ENCODE measurements at regions not wholly inside any gene's neighbourhood (a gene's known extent, or its start where the extent isn't known, plus 50 kb on each side); places are given as distances from the start of the nearest gene placed in this dataset.

DNA sequence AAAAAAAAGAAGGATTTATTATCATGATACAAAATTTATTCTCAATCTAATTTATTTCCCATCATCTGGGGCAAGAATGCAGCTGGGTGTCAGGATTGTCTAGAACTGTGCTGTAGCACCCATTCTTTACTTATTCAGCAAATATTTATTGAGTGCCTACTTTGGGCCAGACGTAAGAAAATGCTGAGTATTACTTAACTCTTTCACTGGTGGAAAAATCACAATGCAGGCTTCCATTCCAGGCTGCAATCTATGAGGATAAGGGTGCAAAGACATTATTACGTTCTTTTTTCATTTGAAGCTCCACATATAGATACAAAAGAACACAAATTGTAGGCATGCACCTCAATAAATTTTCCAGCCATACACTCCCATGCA lies 86.0 kb upstream of the CDKN3 start:
- DNase-seq (ENCODE audit: low read depth): no peak

DNA sequence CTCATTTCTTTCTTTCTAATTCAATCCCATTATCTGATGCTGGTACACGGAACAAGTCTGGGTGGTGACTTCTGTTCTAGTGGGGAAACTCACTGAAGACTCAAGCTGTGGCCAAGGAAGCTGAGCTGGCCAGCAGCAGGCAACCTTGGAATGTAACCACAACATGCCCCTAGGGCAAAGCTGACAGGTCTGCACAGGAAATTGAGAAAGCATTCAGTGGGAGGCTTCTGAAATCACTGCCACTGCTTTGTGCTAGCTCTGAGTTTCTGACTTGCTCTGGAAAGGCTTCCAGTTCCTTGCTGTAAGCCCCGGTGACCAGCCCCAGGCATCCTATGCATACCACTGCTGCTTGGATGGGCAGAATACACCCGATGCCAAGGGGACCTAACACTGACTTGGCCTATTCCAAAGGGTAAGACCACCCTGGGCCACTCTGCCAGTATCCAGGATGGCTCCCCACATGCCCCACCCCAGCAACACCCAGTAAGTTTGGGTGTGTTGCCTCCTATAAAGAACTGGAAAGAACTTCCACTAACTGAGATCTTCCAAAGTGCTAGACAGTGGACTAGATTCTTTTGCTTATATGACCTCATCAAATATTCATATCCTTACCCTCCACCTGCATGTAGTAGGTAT lies 84.5 kb upstream of the CDKN3 start:
- DNase-seq (ENCODE audit: low read depth): peak; percentile 99

DNA sequence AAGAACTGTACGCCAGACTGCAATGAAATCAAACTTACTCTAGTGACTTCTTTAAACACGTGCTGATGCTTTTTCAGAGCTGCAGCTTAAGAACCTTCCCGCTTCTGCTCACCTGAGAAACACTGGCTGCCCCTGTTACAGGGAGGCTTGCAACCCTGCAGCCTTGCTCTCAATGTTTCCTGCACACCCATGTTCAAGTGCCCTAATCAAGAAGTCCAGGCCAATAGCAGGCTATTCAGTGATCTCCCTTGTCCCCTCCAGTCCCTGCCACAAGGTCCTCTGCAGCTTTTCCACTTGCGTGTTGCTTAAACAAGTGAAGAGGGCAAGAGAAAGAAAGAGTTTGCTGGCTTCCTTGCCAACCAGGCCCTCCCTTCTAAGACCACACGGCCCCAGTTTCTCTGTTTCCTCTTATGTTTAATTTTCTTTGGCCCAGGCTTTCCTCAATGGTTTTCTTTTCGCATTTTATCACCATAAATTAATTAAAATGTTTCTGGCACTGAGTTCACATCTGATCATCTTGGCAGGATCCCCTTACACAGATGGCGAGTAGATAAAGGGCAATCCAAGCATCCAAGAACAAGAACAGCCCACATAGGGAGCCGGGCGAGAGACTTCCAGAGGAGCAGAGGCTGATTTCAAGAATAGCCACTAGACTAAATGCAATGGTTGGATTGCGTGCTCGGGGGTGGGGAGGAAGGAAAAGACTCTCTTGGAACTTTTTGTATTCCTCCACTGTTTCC lies 82.3 kb upstream of the CDKN3 start:
- no peak for DNase-seq (ENCODE audit: low read depth)

DNA sequence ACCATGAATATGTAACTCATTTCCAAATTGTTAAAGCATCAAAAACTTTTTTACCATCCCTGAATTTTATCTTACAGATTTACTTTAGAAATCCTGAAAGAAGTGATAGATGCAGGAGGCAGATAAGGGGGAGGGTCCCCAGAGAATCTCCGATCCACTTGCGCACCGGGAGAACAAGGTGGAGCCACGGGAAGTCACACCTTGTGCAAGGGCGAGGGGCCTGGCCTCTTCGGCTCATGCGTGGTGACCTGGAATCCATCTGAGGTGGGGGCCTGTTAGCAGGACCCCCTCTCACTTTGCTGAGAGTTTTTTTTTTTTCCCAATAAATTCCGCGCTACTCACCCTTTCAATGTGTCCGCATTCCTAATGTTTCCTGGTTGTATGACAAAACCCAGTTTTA lies 80.2 kb upstream of the CDKN3 start:
- no peak for DNase-seq (ENCODE audit: low read depth)

DNA sequence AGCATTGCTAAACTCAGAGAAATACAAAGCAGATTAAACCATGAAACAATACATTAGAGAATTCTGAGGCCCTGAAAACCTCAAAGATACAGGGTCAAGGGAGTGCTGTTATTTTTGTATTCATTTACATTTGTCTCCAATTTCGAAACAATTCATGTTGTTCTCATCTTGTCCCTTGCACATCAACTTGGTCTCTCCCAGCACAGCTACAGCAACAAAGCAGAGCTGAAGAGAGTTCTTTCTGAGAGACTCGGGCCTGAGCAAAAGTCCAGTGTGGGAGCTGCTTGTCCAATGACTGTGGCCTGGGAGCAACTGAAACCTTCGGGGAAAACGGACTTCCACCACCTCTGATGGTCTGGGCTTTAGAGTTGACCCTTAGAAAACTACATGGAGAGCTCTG lies 79.4 kb upstream of the CDKN3 start:
- no peak for DNase-seq (ENCODE audit: low read depth)

DNA sequence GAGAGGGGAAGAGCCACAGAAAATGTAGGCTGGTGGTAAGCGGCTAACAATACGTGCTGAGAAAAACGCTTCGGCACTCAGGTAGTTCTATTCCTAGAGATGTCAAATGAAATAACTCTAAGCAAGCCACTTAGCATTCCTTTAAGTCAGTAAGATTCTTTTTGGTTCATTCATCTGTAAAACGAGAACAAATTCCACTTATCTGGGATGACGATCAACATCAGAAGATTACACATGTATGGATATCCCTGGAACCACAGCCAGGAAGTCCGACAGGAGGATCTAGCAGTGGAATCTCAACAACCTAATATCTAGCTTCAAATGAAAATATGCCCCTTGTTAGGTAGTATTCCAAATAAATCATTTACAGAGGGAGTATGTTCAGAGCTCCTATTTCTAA lies 74.6 kb upstream of the CDKN3 start:
- DNase-seq (ENCODE audit: low read depth): no peak

DNA sequence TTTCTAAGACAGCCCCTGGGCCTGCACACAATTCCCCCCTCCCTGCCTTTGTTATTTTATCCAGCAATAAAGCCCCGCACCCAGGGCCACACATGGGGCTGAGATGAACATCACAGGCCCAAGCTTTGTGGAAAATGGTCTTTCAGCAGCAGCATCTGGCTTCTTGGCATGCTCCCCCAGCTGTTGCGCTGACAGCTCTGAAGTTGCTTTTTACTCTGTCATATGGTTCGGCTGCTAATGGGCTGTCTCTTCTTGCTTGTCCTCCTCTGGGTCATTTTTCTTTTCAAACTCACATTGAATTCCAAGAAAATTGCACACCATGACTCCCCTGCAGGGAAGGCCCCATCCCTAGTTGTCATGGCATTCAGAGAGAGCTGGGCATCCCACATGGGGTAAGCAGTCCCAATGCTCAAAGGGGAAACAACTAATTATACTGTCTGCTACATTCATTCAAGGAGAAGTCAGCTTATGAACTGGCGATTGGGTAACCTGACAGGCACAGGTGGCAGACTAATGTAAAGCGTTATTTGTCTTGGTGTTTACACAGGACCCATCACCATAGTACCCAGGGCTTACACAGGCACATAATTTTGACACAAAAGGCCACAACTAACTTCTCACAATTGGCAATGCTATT lies 74.0 kb upstream of the CDKN3 start:
- no peak for DNase-seq (ENCODE audit: low read depth)

DNA sequence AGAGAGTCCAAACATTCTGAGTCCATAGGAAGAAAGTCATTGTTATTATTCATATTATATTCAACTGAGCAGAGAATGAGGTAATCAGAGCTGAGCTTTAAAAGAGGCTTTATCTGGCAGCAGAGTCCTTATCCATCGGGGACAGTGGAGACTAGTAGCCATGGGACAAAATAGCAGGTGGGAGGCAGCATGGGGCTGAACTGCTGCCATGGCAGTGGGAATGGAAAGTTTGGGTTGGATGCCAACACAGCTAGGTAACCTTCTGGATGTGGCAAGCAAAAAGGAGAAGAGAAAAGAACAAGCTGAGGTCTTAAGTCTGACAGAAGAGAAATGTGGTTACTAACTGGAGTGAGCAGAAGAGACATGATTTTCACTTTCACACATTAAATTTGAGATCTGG lies 71.0 kb upstream of the CDKN3 start:
- no peak for DNase-seq (ENCODE audit: low read depth)

DNA sequence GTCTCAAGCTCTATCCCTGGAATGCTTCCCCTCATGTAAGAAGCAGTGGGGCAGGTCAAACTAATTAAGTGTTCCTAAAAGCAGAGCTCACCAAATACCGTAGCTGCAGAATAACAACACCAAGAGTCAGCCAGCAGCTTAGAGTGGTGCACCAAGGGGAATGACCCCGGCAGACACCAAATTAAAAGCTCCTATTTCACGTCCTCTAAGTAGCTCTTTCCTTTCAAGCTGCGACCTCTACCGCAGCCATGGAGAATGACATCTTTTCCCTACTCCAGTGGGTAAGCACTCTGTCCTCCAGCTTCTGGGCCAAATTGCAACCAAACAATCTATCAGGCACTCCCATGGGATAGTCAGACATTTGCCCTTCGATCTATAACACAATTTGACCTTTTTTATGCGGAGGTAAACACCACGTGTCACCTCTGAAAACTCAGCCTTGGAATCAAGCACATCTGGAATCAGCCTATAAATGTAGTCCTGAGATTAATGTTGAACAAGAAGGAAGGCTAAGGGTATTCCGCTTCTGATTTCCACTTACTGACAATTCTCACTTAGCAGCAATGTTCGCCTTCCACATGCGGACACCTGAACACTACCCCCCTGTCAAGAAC lies 67.6 kb upstream of the CDKN3 start:
- DNase-seq (ENCODE audit: low read depth): peak; percentile 69

DNA sequence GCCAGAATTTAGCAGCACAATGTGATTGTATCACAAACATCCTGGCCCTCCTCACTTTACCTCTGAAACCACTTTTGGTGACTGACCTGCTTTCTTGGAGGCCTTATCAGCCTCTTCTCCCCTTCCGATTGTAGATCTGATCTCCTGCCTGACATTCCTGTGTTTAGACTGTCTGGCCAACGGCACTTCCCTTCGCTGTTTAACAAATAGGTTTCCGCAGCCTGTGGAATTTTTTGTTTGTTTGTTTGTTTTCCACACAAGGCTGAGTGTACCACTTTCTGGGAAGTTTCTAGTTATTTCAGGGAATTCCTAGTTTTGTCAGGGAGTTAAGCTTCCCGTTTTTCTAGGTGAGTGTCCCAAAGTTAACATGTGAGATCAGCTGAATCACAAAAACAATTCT lies 65.9 kb upstream of the CDKN3 start:
- no peak for DNase-seq (ENCODE audit: low read depth)

DNA sequence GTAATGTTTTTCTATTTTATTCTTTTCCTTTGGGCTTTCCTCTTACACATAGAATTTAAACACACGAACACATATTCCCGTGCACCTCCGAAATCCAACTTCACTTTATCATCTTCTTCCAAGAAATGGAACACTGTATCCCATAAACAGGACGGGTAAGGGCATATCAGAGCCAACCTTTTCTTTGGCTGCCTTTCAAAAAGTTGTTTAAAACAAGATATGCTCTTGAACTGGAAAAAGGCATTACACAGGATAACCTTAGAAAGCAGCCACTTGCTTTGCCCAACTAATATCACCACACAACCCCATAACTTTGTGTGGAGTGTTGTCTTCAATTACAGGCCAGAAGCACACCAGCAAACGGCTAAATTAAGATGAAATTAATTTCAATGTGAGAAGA lies 65.3 kb upstream of the CDKN3 start:
- DNase-seq (ENCODE audit: low read depth): no peak

DNA sequence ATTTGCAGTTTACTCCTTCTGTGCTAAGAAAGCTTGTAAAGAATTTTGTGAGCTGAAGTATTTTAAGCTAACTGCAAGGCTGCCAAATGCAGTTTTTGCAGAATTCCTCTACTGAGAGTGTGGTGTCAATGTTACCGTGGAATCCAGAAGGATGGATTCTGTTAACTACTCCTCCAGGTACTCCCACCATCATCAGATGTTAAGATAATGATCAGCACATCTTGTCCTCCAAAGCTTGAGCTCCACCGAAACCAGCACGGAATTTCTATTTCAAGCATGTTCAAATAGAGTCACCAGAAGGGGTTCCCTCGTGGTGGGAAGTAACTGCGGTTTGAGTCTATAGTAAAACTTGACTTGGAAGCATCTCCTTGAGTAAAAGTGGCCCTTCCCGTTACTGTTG lies 64.3 kb upstream of the CDKN3 start:
- DNase-seq (ENCODE audit: low read depth): no peak

DNA sequence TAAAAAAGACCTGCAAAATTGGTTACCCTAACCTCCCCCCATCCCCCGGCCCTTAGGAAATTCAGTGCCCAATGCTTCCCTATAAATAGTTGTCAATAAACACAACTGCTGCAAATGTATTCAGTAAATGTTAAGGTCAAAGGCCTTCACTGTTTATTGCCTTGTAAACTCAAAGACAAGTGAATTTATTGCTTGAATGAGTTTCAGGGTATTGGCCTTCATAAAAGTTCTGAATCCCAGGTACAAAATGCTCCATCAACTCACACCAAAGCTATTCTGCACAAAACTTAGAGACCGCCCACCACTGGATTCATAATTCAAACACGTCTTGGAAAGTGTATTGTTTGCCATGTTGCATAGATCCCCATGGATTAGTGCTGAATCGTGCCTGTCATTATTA lies 63.3 kb upstream of the CDKN3 start:
- no peak for DNase-seq (ENCODE audit: low read depth)

DNA sequence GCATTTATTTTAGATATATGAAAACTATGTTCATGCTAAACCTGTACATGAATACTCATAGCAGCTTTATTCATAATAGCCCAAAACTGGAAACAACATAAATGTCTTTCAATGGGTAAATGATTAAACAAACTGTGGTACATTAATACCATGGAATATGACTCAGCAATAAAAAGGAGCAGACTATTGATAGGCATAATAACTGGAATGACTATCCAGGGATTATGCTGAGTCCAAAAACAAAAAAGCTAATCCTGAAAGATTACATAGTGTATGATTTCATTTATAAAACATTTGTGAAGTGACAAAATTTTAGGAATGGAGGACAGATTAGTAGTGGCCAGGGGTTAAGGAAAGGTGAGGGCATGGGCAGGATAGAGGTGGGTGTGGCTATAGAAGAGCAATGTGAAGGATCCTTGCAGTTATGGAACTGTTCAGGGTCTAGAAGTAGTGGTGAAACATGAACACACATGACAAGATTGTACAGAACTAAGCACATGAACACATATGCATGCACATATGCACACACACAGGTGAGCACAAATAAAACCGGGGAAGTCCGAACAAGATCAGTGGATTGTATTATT lies 61.1 kb upstream of the CDKN3 start:
- DNase-seq (ENCODE audit: low read depth): no peak

DNA sequence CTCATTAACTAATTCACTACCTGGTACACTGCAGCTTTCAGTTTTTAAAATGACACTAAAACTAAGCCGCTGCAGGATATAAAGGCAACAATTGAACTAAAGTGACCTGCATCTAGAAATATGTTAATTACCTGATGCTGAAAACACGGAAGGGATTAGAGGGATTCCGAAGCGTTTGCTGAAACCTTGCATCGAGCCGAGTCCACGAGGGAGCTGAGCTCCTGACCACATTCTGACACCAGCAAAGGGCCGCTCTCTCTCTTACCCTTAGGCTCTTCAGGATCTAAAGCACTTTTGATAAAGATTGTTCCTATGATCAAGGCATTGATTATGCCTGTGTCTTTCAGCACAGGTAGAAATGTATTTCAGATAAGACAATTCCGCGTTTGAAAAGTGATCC lies 59.5 kb upstream of the CDKN3 start:
- no peak for DNase-seq (ENCODE audit: low read depth)

DNA sequence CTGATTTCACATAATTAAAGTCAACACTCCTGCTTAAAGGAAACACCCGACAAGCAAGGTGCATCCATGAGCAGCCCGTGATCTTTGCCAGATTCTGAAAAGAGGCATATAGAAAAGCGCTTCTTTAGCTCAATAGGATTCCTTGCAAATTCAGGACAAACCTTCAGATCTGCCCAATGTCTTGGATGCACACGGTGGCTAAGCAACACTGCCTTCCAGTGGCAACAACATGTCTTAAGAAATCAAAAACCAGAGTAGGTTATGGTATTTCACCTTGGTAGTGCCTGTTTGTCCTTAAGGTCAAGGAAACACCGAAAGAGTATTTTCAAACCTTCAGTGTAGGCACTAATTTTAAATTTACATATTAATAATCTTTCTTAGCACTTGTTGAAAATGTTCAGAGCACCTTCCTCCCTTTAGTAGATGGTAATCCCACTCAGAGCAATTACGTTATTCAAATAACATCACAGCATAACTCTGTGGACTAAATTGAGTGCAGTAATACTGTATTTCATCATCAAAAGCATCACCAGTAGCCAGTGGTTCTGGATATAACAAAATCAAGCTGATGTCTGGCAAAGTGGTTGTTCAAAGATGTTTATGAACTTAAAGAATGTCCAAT lies 58.0 kb upstream of the CDKN3 start:
- DNase-seq (ENCODE audit: low read depth): peak; percentile 66

DNA sequence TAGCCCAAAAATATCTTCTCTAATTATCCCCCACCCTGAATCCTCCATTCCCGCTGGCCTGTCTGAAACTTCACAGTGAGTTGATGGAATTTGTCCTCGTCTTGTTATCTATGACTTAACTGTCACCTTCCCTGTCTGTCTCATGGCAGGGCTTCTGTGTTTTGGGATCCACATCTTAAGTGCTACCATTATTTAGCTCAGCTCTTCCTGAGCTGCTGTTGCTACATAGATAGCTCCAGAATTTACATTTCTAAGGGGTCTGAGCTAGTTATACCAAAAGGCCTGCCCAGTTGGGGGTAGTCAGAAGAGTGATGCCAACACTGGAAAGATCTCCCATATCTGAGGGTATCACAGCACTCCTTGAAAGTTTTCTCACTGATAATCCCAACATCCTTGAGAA lies 57.0 kb upstream of the CDKN3 start:
- no peak for DNase-seq (ENCODE audit: low read depth)

DNA sequence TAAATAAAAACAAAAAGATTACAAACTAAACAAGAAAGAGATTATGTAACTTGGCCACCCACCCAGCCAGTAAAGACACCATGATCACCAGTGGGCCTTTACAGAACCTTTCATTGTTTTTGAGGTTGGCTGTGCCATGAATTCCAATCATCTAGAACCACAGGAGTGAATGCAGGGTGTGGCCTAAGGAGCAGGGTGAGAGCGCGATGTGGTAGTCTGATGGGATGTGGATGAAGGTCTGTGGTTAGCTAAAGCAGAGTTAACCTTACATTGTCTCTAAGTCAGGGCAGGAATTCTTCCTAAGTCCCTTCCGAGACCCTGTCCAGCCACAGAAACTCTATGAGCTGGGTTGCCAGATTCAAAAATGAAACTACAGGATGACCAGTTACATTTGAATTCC lies 54.0 kb upstream of the CDKN3 start:
- peak; percentile 60 for DNase-seq (ENCODE audit: low read depth)

DNA sequence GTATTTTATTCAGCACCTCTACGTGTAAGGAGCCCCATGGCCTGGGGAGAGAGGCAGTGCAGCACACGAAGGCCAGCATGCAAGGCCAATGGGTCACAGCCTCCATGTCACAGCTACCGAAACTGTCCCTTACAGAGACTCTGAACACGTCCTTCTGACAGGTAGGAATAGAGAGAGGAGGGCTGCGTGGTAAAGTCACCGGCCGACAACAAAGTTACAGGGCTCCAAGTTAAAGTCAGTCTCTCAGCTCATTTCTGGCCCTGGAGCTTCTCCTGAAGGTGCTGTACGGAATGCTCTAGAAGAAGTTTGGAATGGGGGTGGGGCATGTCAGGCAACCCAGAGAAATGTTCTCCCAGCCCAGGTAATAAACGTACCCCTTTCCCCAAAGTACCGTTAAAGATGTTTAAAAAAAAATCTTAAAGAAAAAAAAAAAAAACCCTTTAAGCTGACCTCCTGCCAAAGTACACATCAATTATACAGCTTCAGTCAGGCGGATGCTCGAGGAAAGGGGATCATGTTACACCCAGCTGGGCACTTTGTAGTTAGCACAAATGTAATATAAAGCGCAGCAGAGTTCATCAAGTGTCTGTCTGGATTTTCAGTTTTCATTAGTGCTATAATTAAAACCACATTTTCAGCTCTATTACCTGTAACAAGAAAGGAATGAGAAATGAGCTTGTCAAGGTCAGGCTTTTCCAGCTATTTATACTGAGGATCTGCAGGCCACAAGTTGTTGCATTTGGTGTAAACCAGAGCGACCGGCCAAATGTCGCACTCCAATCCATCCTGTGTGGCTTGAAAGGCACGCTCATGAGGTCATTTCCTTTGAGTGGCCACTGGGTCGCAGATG lies 53.3 kb upstream of the CDKN3 start:
- peak; percentile 86 for DNase-seq (ENCODE audit: low read depth)

DNA sequence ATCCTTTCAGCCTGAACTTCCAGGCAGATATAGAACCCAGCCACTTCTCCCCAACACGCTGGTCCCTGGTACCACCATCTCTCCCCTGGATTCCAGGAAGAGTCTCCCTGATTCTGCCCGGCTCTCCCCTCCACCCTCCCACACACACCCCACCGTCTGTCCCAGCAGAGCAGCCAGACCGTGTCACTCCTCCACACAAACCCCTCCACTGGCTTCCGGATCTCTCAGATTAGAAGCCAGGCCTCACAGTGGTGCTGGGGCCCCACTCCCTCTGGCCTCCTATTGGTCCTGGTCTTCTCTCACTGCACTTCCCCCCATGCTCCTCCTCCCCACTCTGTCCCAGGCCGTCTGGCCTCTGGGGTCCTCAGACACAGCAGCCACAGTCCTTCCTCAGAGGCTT lies 52.4 kb upstream of the CDKN3 start:
- DNase-seq (ENCODE audit: low read depth): no peak

DNA sequence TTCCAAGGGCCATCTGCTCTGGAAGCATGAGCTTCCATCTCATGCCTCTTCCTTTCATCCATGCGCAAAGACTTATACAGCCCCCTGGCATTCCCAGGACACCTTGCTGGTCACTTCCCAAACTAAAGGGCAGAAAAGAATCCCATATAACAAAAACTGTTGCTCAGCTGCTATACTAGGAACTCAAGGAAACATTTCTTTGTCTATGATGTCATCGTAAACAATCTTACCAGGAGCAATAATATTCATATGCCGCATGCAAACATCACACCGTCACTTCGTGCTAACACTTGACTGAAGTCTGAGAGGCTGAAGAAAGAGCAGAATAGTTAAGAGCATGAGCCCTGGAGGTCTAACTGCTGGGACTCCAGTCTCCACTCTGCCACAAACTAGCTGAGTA lies 50.5 kb upstream of the CDKN3 start:
- no peak for DNase-seq (ENCODE audit: low read depth)

All from M059J (cell line).